H1 (cell line): ENCODE measurements at regions not wholly inside any gene's neighbourhood (a gene's known extent, or its start where the extent isn't known, plus 50 kb on each side); places are given as distances from the start of the nearest gene placed in this dataset.

Source experiments
- CTCF ChIA-PET: fragments of 300-600 bp; sonication (Branson Sonifier 250); formaldehyde crosslinking; loops from one replicate; lab custom pipeline; 2021; ENCODE audit not compliant: partially characterized antibody; lab: Charles Lee
- POLR2A ChIA-PET: fragments of 300-600 bp; sonication (Branson Sonifier 250); formaldehyde crosslinking; loops from one replicate; lab custom pipeline; 2021; ENCODE audit warnings: inconsistent platforms; ENCODE audit not compliant: partially characterized antibody; lab: Charles Lee
- DNase-seq, 2 experiments: peaks; one replicate each; pipeline versions ENCODE4 v3.0.0 to v3.0.0-alpha.2; 2010 to 2022; ENCODE audit warnings: low spot score in 2 of 2, low read depth in 1 of 2, mixed read lengths in 1 of 2
- FAIRE-seq: peaks from 2 replicates; lab custom pipeline; 2011; peaks lifted over from hg19 to GRCh38; lab: Jason Lieb, UNC
- H2AFZ ChIP-seq: 2 replicates; pipeline ENCODE4 v1.8.1; 2012; ENCODE audit warnings: low read length, inconsistent platforms
- H2AK5ac ChIP-seq: 2 replicates; pipeline ENCODE4 v1.6.1; 2013; ENCODE audit warnings: low read depth, low read length
- H2BK120ac ChIP-seq: replicated peaks from 2 replicates; pipeline ENCODE3; 2013; ENCODE audit warnings: low read depth, low read length, inconsistent platforms
- H2BK12ac ChIP-seq: 2 replicates; pipeline ENCODE4 v1.6.1; 2013; ENCODE audit warnings: low read depth, low read length
- H2BK15ac ChIP-seq: 2 replicates; pipeline ENCODE4 v1.6.1; 2013; ENCODE audit warnings: low read length
- H2BK20ac ChIP-seq: 2 replicates; pipeline ENCODE4 v1.6.1; 2013; ENCODE audit warnings: low read length
- H2BK5ac ChIP-seq: 2 replicates; pipeline ENCODE4 v1.6.1; 2013; ENCODE audit warnings: low read depth, low read length
- H3K14ac ChIP-seq: 2 replicates; pipeline ENCODE4 v1.6.1; 2013; ENCODE audit warnings: inconsistent platforms; ENCODE audit not compliant: insufficient read length
- H3K18ac ChIP-seq: 2 replicates; pipeline ENCODE4 v1.6.1; 2013; ENCODE audit warnings: low read length; ENCODE audit errors: extremely low read depth
- H3K23ac ChIP-seq: 2 replicates; pipeline ENCODE4 v1.6.1; 2013; ENCODE audit warnings: inconsistent platforms; ENCODE audit not compliant: insufficient read length
- H3K23me2 ChIP-seq: 2 replicates; pipeline ENCODE4 v1.6.1; 2013; ENCODE audit warnings: low read depth, low read length
- H3K27ac ChIP-seq: 2 replicates; pipeline ENCODE4 v1.6.1; 2011; ENCODE audit warnings: low read depth, low read length, inconsistent platforms
- H3K27me3 ChIP-seq, 4 experiments: replicated peaks in 1 of 4; 1 replicate in 1 of 4; 2 replicates in 3 of 4; pipeline versions ENCODE4 v1.6.1 to v1.8.1; 2011 to 2013; ENCODE audit warnings: low read length in 3 of 4, mild to moderate bottlenecking in 3 of 4, inconsistent platforms in 2 of 4, mixed read lengths in 2 of 4, moderate library complexity in 1 of 4; ENCODE audit not compliant: control insufficient read depth in 3 of 4, insufficient read depth in 3 of 4; ENCODE audit errors: extremely low read depth in 1 of 4
- H3K36me3 ChIP-seq, 4 experiments: 2 replicates each; pipeline versions ENCODE4 v1.6.1 to v1.8.1; 2011 to 2013; ENCODE audit warnings: mild to moderate bottlenecking in 4 of 4, low read length in 3 of 4, moderate library complexity in 2 of 4, control low read depth in 1 of 4, inconsistent platforms in 1 of 4; ENCODE audit not compliant: insufficient read depth in 4 of 4, control insufficient read depth in 2 of 4
- H3K4ac ChIP-seq: replicated peaks from 2 replicates; pipeline ENCODE3; 2013; ENCODE audit warnings: low read length, low read depth, mixed read lengths, inconsistent platforms; ENCODE audit not compliant: insufficient read length
- H3K4me1 ChIP-seq, 4 experiments: replicated peaks in 1 of 4; 1 replicate in 1 of 4; 2 replicates in 3 of 4; pipeline versions ENCODE4 v1.6.1 to v1.8.1; 2011 to 2013; ENCODE audit warnings: low read length in 3 of 4, inconsistent platforms in 2 of 4, mixed read lengths in 1 of 4; ENCODE audit not compliant: insufficient read depth in 4 of 4, control insufficient read depth in 3 of 4
- H3K4me2 ChIP-seq, 2 experiments: 2 replicates each; pipeline versions ENCODE4 v1.6.1 to v1.8.1; 2011 to 2013; ENCODE audit warnings: low read depth in 2 of 2, low read length in 2 of 2, control low read depth in 1 of 2, inconsistent platforms in 1 of 2, mild to moderate bottlenecking in 1 of 2; ENCODE audit not compliant: insufficient read depth in 1 of 2
- H3K4me3 ChIP-seq, 4 experiments: fragments of 200-600, 300-600 bp in 1 of 4; sonication (generic), shearing (Covaris generic), sonication (Bioruptor Twin) in 1 of 4; 2 replicates each; pipeline versions ENCODE4 v1.5.1 to v1.8.1; 2011 to 2016; ENCODE audit warnings: low read length in 4 of 4, low read depth in 3 of 4, control low read depth in 2 of 4, inconsistent platforms in 2 of 4, mild to moderate bottlenecking in 2 of 4, mixed read lengths in 1 of 4, moderate library complexity in 1 of 4; ENCODE audit not compliant: insufficient read depth in 2 of 4; ENCODE audit errors: extremely low read depth in 1 of 4
- H3K56ac ChIP-seq: replicated peaks from 2 replicates; pipeline ENCODE3; 2013; ENCODE audit warnings: low read depth, mild to moderate bottlenecking, mixed read lengths, low read length, inconsistent platforms; ENCODE audit not compliant: insufficient read length
- H3K79me1 ChIP-seq: 2 replicates; pipeline ENCODE4 v1.6.1; 2013; ENCODE audit warnings: low read depth, low read length, control low read depth
- H3K79me2 ChIP-seq, 2 experiments: 2 replicates each; pipeline versions ENCODE4 v1.6.1 to v1.8.1; 2012 to 2013; ENCODE audit warnings: low read length in 2 of 2, mild to moderate bottlenecking in 2 of 2, inconsistent platforms in 1 of 2; ENCODE audit not compliant: insufficient read depth in 2 of 2, control insufficient read depth in 1 of 2
- H3K9ac ChIP-seq, 4 experiments: replicated peaks in 1 of 4; 1 replicate in 1 of 4; 2 replicates in 3 of 4; pipeline versions ENCODE4 v1.6.1 to v1.8.1; 2011 to 2013; ENCODE audit warnings: low read depth in 3 of 4, low read length in 3 of 4, control low read depth in 2 of 4, mild to moderate bottlenecking in 2 of 4, moderate library complexity in 2 of 4, inconsistent platforms in 1 of 4; ENCODE audit errors: extremely low read depth in 1 of 4
- H3K9me3 ChIP-seq, 2 experiments: 2 replicates each; pipeline versions ENCODE4 v1.6.1 to v1.8.1; 2012 to 2013; ENCODE audit warnings: mild to moderate bottlenecking in 2 of 2, moderate library complexity in 2 of 2, control low read depth in 1 of 2, inconsistent platforms in 1 of 2, low read depth in 1 of 2, low read length in 1 of 2, mixed read lengths in 1 of 2; ENCODE audit not compliant: insufficient read depth in 2 of 2
- H4K20me1 ChIP-seq, 2 experiments: replicated peaks in 1 of 2; 2 replicates each; pipeline versions ENCODE3 to v1.8.1; 2011 to 2013; ENCODE audit warnings: inconsistent platforms in 2 of 2, low read length in 2 of 2, mild to moderate bottlenecking in 1 of 2; ENCODE audit not compliant: insufficient read depth in 2 of 2, control insufficient read depth in 1 of 2
- H4K5ac ChIP-seq: 2 replicates; pipeline ENCODE4 v1.6.1; 2013; ENCODE audit warnings: low read length, low read depth, mixed read lengths, inconsistent platforms; ENCODE audit not compliant: insufficient read length
- H4K8ac ChIP-seq: 2 replicates; pipeline ENCODE4 v1.8.0; 2013; ENCODE audit warnings: mild to moderate bottlenecking, moderate library complexity, low read length, inconsistent platforms; ENCODE audit not compliant: insufficient read depth; ENCODE audit errors: extremely low read depth
- H4K91ac ChIP-seq: replicated peaks from 2 replicates; pipeline ENCODE3; 2013; ENCODE audit warnings: low read length, mixed read lengths, inconsistent platforms; ENCODE audit not compliant: insufficient read length
- CTCF ChIP-seq, 3 experiments: IDR thresholded peaks; 1 replicate in 2 of 3; 2 replicates in 1 of 3; pipeline versions ENCODE4 v1.5.1 to v1.6.1; 2011; ENCODE audit warnings: low read length in 3 of 3, mild to moderate bottlenecking in 3 of 3, inconsistent platforms in 2 of 3, low read depth in 1 of 3, moderate library complexity in 1 of 3; ENCODE audit not compliant: insufficient read depth in 1 of 3; ENCODE audit errors: control extremely low read depth in 1 of 3
- HDAC6 ChIP-seq: IDR thresholded peaks from one replicate; pipeline ENCODE4 v1.7.1; 2012; ENCODE audit warnings: low read depth, mild to moderate bottlenecking, inconsistent platforms, low read length, moderate library complexity
- RAD21 ChIP-seq, 2 experiments: IDR thresholded peaks in 1 of 2; conservative IDR thresholded peaks in 1 of 2; 2 replicates each; pipeline ENCODE4 v1.6.1; 2011; ENCODE audit warnings: low read depth in 2 of 2, low read length in 2 of 2, improper control_type of control experiment in 1 of 2, inconsistent platforms in 1 of 2, mild to moderate bottlenecking in 1 of 2, moderate library complexity in 1 of 2
- WGBS, 2 experiments: shearing (Covaris generic) in 1 of 2; methylation state at CpG; one replicate each; pipeline versions ENCODE4 v1.1.6 to v1.1.7; 2013 to 2015; ENCODE audit warnings: low lambda C conversion rate in 2 of 2, mixed read lengths in 2 of 2, inconsistent platforms in 1 of 2, low coverage in 1 of 2, missing lambda C conversion rate in 1 of 2; ENCODE audit not compliant: insufficient replicate concordance in 2 of 2, insufficient coverage in 1 of 2, insufficient read length in 1 of 2; ENCODE audit errors: extremely low coverage in 1 of 2, missing lambda C conversion rate in 1 of 2; 5-methylcytosine and 5-hydroxymethylcytosine counted together

- H3K9me3 ChIP-seq: peaks cover 28 to 41% of the 10 kb centered on the region in 2 experiments; a peak in 3 of 4 replicates
- H3K23ac ChIP-seq: no peak overlapping the region
- no peak overlapping the region for H4K5ac ChIP-seq
- H3K4me1 ChIP-seq: no peaks in the 10 kb centered on the region
- 94% methylated on average over 1 of the region's 1 CpG; no CpG with 5 or more reads in 1 of the 2 experiments for WGBS, 2 experiments
- no peak overlapping the region for H2BK120ac ChIP-seq
- no peak overlapping the region for H2BK15ac ChIP-seq
- no peak overlapping the region for H2BK20ac ChIP-seq
- no peak overlapping the region for H2AK5ac ChIP-seq
- no peak overlapping the region for H4K8ac ChIP-seq
- H3K56ac ChIP-seq: no peak overlapping the region
- no peak overlapping the region for H4K91ac ChIP-seq
- H3K79me1 ChIP-seq: no peaks in the 10 kb centered on the region
- no peak overlapping the region for H3K4me3 ChIP-seq
- DNase-seq (no peak), FAIRE-seq (no peak)
- ChIA-PET CTCF (interaction anchor here (0.6 to 1.3 kb wide), 2 partner anchors 81 to 435 kb away, joined by 3 to 5 read pairs; no protein-coding TSS in a partner anchor), POLR2A (no interaction called here)
- H3K36me3 ChIP-seq: no peaks in the 10 kb centered on the region
- H3K27ac ChIP-seq: no peak overlapping the region
- H3K14ac ChIP-seq: no peak overlapping the region
- no peak overlapping the region for H3K4ac ChIP-seq
- no peak overlapping the region for H3K4me2 ChIP-seq
- no peak overlapping the region for H3K9ac ChIP-seq
- H3K23me2 ChIP-seq: no peaks in the 10 kb centered on the region
- TF ChIP-seq HDAC6: no peak
- TF ChIP-seq CTCF (IDR thresholded peaks at IDR 0.05; ENCODE audit: control extremely low read depth in 1 of 3, insufficient read depth in 1 of 3, low read depth in 1 of 3, low read length in 3 of 3): peak in 2 of 3 experiments; percentile 5 to 12; a peak in 2 of 4 replicates
- peak; percentile 47 to 54 for TF ChIP-seq RAD21 (IDR thresholded peaks at IDR 0.05 in 1 of 2, conservative IDR thresholded peaks at IDR 0.05 in 1 of 2; ENCODE audit: low read depth in 2 of 2, low read length in 2 of 2)
- H3K18ac ChIP-seq: no peak overlapping the region
- H4K20me1 ChIP-seq: no peaks in the 10 kb centered on the region
- no peak overlapping the region for H2AFZ ChIP-seq
- H3K79me2 ChIP-seq: no peaks in the 10 kb centered on the region
- H2BK12ac ChIP-seq: no peak overlapping the region
- H2BK5ac ChIP-seq: no peak overlapping the region
- no peaks in the 10 kb centered on the region for H3K27me3 ChIP-seq
These were observed 209.8 kb downstream of the ZNF33B start for GRCh38 chr10:42428534-42428933.
